ENCODE measurements at regions not wholly inside any gene's neighbourhood (a gene's known extent, or its start where the extent isn't known, plus 50 kb on each side); places are given as distances from the start of the nearest gene placed in this dataset.

- TF ChIP-seq POLR2A (IDR thresholded peaks at IDR 0.05) (no peak), CTCF (IDR thresholded peaks at IDR 0.05) (no peak), POLR2AphosphoS5 (IDR thresholded peaks at IDR 0.05) (no peak)
Observed at GRCh38 chr13:85500696-85501256, 298.4 kb downstream of the SLITRK6 start.
